Liver (tissue), 8 donors: ENCODE measurements at regions not wholly inside any gene's neighbourhood (a gene's known extent, or its start where the extent isn't known, plus 50 kb on each side); places are given as distances from the start of the nearest gene placed in this dataset.

Experiments
- DNase-seq: peaks from one replicate; pipeline ENCODE4 v3.0.0-alpha.2; 2017; ENCODE audit warnings: low spot score
- H3K27ac ChIP-seq, 2 donors: one replicate each; pipeline ENCODE4 v1.7.0; 2013; ENCODE audit warnings: inconsistent platforms in 2 of 2, low read length in 2 of 2, control low read depth in 1 of 2, low read depth in 1 of 2, mild to moderate bottlenecking in 1 of 2
- H3K27me3 ChIP-seq, 4 donors: one replicate each; pipeline versions ENCODE4 v1.6.1 to v1.7.0; 2013; ENCODE audit warnings: low read length in 3 of 4, inconsistent platforms in 1 of 4, mild to moderate bottlenecking in 1 of 4, moderate library complexity in 1 of 4; ENCODE audit not compliant: control insufficient read depth in 4 of 4, insufficient read depth in 4 of 4
- H3K36me3 ChIP-seq, 4 donors: one replicate each; pipeline versions ENCODE4 v1.6.1 to v1.7.0; 2013; ENCODE audit warnings: low read length in 3 of 4, mild to moderate bottlenecking in 3 of 4, low read depth in 1 of 4, moderate library complexity in 1 of 4; ENCODE audit not compliant: control insufficient read depth in 4 of 4, insufficient read depth in 3 of 4
- H3K4me1 ChIP-seq, 4 donors: one replicate each; pipeline versions ENCODE4 v1.6.1 to v1.7.0; 2013; ENCODE audit warnings: low read length in 3 of 4, mild to moderate bottlenecking in 3 of 4, moderate library complexity in 1 of 4; ENCODE audit not compliant: control insufficient read depth in 4 of 4, insufficient read depth in 4 of 4
- H3K4me3 ChIP-seq, 3 donors: one replicate each; pipeline versions ENCODE4 v1.6.1 to v1.7.0; 2013; ENCODE audit warnings: low read length in 3 of 3, control low read depth in 1 of 3, low read depth in 1 of 3, mild to moderate bottlenecking in 1 of 3
- H3K9ac ChIP-seq, 2 donors: one replicate each; pipeline ENCODE4 v1.7.0; 2013; ENCODE audit warnings: low read length in 2 of 2, mild to moderate bottlenecking in 2 of 2, moderate library complexity in 2 of 2, control low read depth in 1 of 2, low read depth in 1 of 2
- H3K9me3 ChIP-seq, 4 donors: one replicate each; pipeline versions ENCODE4 v1.6.1 to v1.7.0; 2013; ENCODE audit warnings: low read length in 3 of 4; ENCODE audit not compliant: control insufficient read depth in 4 of 4
- EGR1 ChIP-seq, 2 donors: IDR thresholded peaks; 2 replicates each; pipeline ENCODE4 v1.6.1; 2016 to 2018; ENCODE audit warnings: antibody characterized with exemption in 2 of 2, low read depth in 2 of 2
- FOXA1 ChIP-seq: IDR thresholded peaks from 2 replicates; pipeline ENCODE4 v1.6.1; 2016; ENCODE audit warnings: antibody characterized with exemption
- FOXA2 ChIP-seq: IDR thresholded peaks from 2 replicates; pipeline ENCODE4 v1.6.1; 2016; ENCODE audit warnings: antibody characterized with exemption
- GABPA ChIP-seq, 2 donors: IDR thresholded peaks in 1 of 2; conservative IDR thresholded peaks in 1 of 2; 2 replicates each; pipeline ENCODE4 v1.6.1; 2016; ENCODE audit warnings: antibody characterized with exemption in 2 of 2, mild to moderate bottlenecking in 1 of 2, moderate library complexity in 1 of 2
- HNF4A ChIP-seq, 2 donors: conservative IDR thresholded peaks; 2 replicates each; pipeline ENCODE4 v1.6.1; 2016; ENCODE audit warnings: antibody characterized with exemption in 2 of 2, mild to moderate bottlenecking in 2 of 2
- HNF4G ChIP-seq: IDR thresholded peaks from 2 replicates; pipeline ENCODE4 v1.6.1; 2016; ENCODE audit warnings: antibody characterized with exemption
- JUND ChIP-seq, 2 donors: IDR thresholded peaks; 2 replicates each; pipeline ENCODE4 v1.6.1; 2016; ENCODE audit warnings: antibody characterized with exemption in 2 of 2
- NR2F2 ChIP-seq: IDR thresholded peaks from 2 replicates; pipeline ENCODE4 v1.6.1; 2016; ENCODE audit warnings: antibody characterized with exemption
- RAD21 ChIP-seq, 2 donors: IDR thresholded peaks; 2 replicates each; pipeline ENCODE4 v1.6.1; 2016; ENCODE audit warnings: antibody characterized with exemption in 2 of 2, mild to moderate bottlenecking in 2 of 2
- RXRA ChIP-seq, 2 donors: IDR thresholded peaks; 2 replicates each; pipeline ENCODE4 v1.6.1; 2017 to 2018; ENCODE audit warnings: antibody characterized with exemption in 2 of 2, mild to moderate bottlenecking in 1 of 2
- SP1 ChIP-seq: IDR thresholded peaks from 2 replicates; pipeline ENCODE4 v1.6.1; 2018; ENCODE audit warnings: antibody characterized with exemption, mild to moderate bottlenecking
- YY1 ChIP-seq: IDR thresholded peaks from 2 replicates; pipeline ENCODE4 v1.6.1; 2016; ENCODE audit warnings: antibody characterized with exemption, mild to moderate bottlenecking
- WGBS: extraction: QIAGEN DNeasy Blood & Tissue Kit; methylation state at CpG from one replicate; pipeline ENCODE4 v1.1.7; 2013; 5-methylcytosine and 5-hydroxymethylcytosine counted together
- TF ChIP-seq, protein P1 (sequence below): fragments of 150-350 bp; IDR thresholded peaks from 2 replicates; pipeline ENCODE4 v1.5.1; 2017; ENCODE audit warnings: improper control_type of control experiment, low read depth, low read length; ENCODE audit not compliant: missing input control
- TF ChIP-seq, protein P2 (sequence below): IDR thresholded peaks from 2 replicates; pipeline ENCODE4 v1.6.1; 2016; ENCODE audit warnings: antibody characterized with exemption
- TF ChIP-seq, protein P3 (sequence below): IDR thresholded peaks from 2 replicates; pipeline ENCODE4 v1.6.1; 2016; ENCODE audit warnings: antibody characterized with exemption
- TF ChIP-seq, protein P4 (sequence below): IDR thresholded peaks from 2 replicates; pipeline ENCODE4 v1.6.1; 2016; ENCODE audit warnings: antibody characterized with exemption
- TF ChIP-seq, protein P5 (sequence below): IDR thresholded peaks from 2 replicates; pipeline ENCODE4 v1.6.1; 2016; ENCODE audit warnings: antibody characterized with exemption, mild to moderate bottlenecking
- donor health status: healthy.
- donor health status: healthy.
- donor health status: healthy.
- donor health status: healthy.
- donor health status: healthy.

DNA sequence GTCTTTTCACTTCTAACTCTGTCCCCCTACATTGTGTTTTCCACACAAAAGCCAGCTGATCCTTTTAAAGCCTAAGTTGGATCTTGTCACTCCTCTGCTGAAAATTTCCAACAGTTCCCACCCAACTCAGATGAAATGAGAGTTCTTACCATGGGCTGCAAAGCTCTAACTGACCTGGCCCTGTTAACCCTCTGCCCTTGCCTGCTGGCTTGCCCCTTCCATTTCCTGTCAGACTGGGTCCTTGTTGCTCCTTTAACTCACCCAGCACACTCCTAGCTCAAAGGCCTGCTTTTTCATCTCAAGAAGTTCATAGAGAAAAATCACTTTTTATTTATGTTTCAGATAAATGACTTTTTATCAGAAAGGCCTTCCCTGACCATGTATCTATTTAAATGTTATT, 66.5 kb upstream of the HEY2 start:
- peaks cover 0 to 9% (median 2%) of the 10 kb centered on the region in 4 donors for H3K4me1 ChIP-seq
- DNase-seq: no peak
- no peak overlapping the region for H3K27ac ChIP-seq
- no peak overlapping the region for H3K9ac ChIP-seq
- no peak overlapping the region for H3K4me3 ChIP-seq
- no peaks in the 10 kb centered on the region for H3K27me3 ChIP-seq
- H3K9me3 ChIP-seq: peaks cover 3 to 8% (median 3%) of the 10 kb centered on the region in 4 donors
- H3K36me3 ChIP-seq: no peaks in the 10 kb centered on the region
- TF ChIP-seq, protein P1, sequence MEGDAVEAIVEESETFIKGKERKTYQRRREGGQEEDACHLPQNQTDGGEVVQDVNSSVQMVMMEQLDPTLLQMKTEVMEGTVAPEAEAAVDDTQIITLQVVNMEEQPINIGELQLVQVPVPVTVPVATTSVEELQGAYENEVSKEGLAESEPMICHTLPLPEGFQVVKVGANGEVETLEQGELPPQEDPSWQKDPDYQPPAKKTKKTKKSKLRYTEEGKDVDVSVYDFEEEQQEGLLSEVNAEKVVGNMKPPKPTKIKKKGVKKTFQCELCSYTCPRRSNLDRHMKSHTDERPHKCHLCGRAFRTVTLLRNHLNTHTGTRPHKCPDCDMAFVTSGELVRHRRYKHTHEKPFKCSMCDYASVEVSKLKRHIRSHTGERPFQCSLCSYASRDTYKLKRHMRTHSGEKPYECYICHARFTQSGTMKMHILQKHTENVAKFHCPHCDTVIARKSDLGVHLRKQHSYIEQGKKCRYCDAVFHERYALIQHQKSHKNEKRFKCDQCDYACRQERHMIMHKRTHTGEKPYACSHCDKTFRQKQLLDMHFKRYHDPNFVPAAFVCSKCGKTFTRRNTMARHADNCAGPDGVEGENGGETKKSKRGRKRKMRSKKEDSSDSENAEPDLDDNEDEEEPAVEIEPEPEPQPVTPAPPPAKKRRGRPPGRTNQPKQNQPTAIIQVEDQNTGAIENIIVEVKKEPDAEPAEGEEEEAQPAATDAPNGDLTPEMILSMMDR: no peak
- no peak for TF ChIP-seq HNF4A (conservative IDR thresholded peaks at IDR 0.05)
- no peak for TF ChIP-seq EGR1 (IDR thresholded peaks at IDR 0.05; ENCODE audit: low read depth in 2 of 2)
- no peak for TF ChIP-seq JUND (IDR thresholded peaks at IDR 0.05)
- no peak for TF ChIP-seq FOXA2
- no peak for TF ChIP-seq FOXA1
- TF ChIP-seq, protein P2, sequence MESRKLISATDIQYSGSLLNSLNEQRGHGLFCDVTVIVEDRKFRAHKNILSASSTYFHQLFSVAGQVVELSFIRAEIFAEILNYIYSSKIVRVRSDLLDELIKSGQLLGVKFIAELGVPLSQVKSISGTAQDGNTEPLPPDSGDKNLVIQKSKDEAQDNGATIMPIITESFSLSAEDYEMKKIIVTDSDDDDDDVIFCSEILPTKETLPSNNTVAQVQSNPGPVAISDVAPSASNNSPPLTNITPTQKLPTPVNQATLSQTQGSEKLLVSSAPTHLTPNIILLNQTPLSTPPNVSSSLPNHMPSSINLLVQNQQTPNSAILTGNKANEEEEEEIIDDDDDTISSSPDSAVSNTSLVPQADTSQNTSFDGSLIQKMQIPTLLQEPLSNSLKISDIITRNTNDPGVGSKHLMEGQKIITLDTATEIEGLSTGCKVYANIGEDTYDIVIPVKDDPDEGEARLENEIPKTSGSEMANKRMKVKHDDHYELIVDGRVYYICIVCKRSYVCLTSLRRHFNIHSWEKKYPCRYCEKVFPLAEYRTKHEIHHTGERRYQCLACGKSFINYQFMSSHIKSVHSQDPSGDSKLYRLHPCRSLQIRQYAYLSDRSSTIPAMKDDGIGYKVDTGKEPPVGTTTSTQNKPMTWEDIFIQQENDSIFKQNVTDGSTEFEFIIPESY: no peak
- no peak for TF ChIP-seq RAD21 (IDR thresholded peaks at IDR 0.05)
- TF ChIP-seq, protein P3, sequence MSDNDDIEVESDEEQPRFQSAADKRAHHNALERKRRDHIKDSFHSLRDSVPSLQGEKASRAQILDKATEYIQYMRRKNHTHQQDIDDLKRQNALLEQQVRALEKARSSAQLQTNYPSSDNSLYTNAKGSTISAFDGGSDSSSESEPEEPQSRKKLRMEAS: no peak
- no peak for TF ChIP-seq HNF4G
- TF ChIP-seq SP1: no peak
- no peak for TF ChIP-seq RXRA (IDR thresholded peaks at IDR 0.05)

DNA sequence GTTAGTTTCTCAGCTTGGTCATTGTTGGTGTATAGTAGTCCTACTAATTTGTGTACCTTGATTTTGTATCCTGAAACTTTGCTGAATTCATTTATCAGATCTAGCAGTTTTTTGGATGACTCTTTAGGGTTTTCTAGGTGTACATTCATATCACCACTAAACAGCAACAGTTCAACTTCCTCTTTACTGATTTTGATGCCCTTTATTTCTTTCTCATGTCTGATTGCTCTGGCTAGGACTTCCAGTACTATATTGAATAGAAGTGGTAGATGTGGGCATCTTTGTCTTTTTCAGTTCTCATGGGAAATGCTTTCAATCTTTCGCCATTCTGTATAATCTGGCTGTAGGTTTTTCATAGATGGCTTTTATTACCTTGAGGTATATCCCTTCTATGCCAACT, 61.3 kb upstream of the HEY2 start:
- Histone ChIP-seq H3K36me3 (no peaks in the 10 kb centered on the region), H3K4me1 (peaks cover 0 to 10% (median 2%) of the 10 kb centered on the region in 4 donors), H3K27me3 (no peaks in the 10 kb centered on the region), H3K4me3 (no peak overlapping the region), H3K27ac (no peak overlapping the region), H3K9me3 (peaks cover 0 to 6% (median 2%) of the 10 kb centered on the region in 4 donors), H3K9ac (no peak overlapping the region)
- 97% methylated on average over 1 of the region's 1 CpG for WGBS
- DNase-seq: no peak
- TF ChIP-seq SP1 (no peak), RXRA (IDR thresholded peaks at IDR 0.05) (no peak), HNF4G (no peak), RAD21 (IDR thresholded peaks at IDR 0.05) (no peak), NR2F2 (no peak), EGR1 (IDR thresholded peaks at IDR 0.05; ENCODE audit: low read depth in 2 of 2) (no peak), JUND (IDR thresholded peaks at IDR 0.05) (no peak), GABPA (IDR thresholded peaks at IDR 0.05 in 1 of 2, conservative IDR thresholded peaks at IDR 0.05 in 1 of 2) (no peak), YY1 (no peak)
- TF ChIP-seq, protein P3: no peak
- TF ChIP-seq, protein P4, sequence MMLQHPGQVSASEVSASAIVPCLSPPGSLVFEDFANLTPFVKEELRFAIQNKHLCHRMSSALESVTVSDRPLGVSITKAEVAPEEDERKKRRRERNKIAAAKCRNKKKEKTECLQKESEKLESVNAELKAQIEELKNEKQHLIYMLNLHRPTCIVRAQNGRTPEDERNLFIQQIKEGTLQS: no peak
- TF ChIP-seq, protein P1: no peak
- TF ChIP-seq, protein P5, sequence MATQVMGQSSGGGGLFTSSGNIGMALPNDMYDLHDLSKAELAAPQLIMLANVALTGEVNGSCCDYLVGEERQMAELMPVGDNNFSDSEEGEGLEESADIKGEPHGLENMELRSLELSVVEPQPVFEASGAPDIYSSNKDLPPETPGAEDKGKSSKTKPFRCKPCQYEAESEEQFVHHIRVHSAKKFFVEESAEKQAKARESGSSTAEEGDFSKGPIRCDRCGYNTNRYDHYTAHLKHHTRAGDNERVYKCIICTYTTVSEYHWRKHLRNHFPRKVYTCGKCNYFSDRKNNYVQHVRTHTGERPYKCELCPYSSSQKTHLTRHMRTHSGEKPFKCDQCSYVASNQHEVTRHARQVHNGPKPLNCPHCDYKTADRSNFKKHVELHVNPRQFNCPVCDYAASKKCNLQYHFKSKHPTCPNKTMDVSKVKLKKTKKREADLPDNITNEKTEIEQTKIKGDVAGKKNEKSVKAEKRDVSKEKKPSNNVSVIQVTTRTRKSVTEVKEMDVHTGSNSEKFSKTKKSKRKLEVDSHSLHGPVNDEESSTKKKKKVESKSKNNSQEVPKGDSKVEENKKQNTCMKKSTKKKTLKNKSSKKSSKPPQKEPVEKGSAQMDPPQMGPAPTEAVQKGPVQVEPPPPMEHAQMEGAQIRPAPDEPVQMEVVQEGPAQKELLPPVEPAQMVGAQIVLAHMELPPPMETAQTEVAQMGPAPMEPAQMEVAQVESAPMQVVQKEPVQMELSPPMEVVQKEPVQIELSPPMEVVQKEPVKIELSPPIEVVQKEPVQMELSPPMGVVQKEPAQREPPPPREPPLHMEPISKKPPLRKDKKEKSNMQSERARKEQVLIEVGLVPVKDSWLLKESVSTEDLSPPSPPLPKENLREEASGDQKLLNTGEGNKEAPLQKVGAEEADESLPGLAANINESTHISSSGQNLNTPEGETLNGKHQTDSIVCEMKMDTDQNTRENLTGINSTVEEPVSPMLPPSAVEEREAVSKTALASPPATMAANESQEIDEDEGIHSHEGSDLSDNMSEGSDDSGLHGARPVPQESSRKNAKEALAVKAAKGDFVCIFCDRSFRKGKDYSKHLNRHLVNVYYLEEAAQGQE: no peak
- TF ChIP-seq, protein P2: no peak
